Cardiac muscle cell (in vitro differentiated cells and primary cell): ENCODE measurements at regions not wholly inside any gene's neighbourhood (a gene's known extent, or its start where the extent isn't known, plus 50 kb on each side); places are given as distances from the start of the nearest gene placed in this dataset.

Source experiments
- DNase-seq, 2 donors: peaks; one replicate each; pipeline versions ENCODE4 v3.0.0 to v3.0.0-alpha.2; 2010 to 2017; ENCODE audit warnings: low read depth in 1 of 2, low spot score in 1 of 2
- H3K27ac ChIP-seq: fragments of 200-600 bp; sonication (generic); 2 replicates; pipeline ENCODE4 v1.5.1; 2016
- H3K27me3 ChIP-seq: fragments of 200-600 bp; sonication (generic); 2 replicates; pipeline ENCODE4 v1.6.0; 2016; ENCODE audit warnings: control low read depth
- H3K36me3 ChIP-seq: fragments of 200-600 bp; sonication (generic); 2 replicates; pipeline ENCODE4 v1.5.1; 2016; ENCODE audit warnings: control low read depth
- H3K4me1 ChIP-seq: fragments of 200-600 bp; sonication (generic); 2 replicates; pipeline ENCODE4 v1.8.1; 2017; ENCODE audit warnings: low read depth, mild to moderate bottlenecking, mixed run types
- H3K4me3 ChIP-seq: fragments of 200-600 bp; sonication (generic); 2 replicates; pipeline ENCODE4 v1.5.1; 2016; ENCODE audit warnings: mild to moderate bottlenecking
- H3K9me3 ChIP-seq: fragments of 200-600 bp; sonication (generic); 2 replicates; pipeline ENCODE4 v1.5.1; 2017; ENCODE audit warnings: low read depth, mild to moderate bottlenecking, control low read depth
- TF ChIP-seq, protein P1 (sequence below): IDR thresholded peaks from 2 replicates; pipeline ENCODE4 v1.5.1; 2012; ENCODE audit warnings: low read depth, mild to moderate bottlenecking, low read length

GRCh38 chr5:67814569-67815311 is 400.8 kb upstream of the PIK3R1 start:
- TF ChIP-seq, protein P1, sequence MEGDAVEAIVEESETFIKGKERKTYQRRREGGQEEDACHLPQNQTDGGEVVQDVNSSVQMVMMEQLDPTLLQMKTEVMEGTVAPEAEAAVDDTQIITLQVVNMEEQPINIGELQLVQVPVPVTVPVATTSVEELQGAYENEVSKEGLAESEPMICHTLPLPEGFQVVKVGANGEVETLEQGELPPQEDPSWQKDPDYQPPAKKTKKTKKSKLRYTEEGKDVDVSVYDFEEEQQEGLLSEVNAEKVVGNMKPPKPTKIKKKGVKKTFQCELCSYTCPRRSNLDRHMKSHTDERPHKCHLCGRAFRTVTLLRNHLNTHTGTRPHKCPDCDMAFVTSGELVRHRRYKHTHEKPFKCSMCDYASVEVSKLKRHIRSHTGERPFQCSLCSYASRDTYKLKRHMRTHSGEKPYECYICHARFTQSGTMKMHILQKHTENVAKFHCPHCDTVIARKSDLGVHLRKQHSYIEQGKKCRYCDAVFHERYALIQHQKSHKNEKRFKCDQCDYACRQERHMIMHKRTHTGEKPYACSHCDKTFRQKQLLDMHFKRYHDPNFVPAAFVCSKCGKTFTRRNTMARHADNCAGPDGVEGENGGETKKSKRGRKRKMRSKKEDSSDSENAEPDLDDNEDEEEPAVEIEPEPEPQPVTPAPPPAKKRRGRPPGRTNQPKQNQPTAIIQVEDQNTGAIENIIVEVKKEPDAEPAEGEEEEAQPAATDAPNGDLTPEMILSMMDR, result no peak
- no peak overlapping the region for H3K27ac ChIP-seq
- no peak overlapping the region for H3K4me3 ChIP-seq
- H3K9me3 ChIP-seq, result no peaks in the 10 kb centered on the region
- no peaks in the 10 kb centered on the region for H3K36me3 ChIP-seq
- H3K27me3 ChIP-seq, result no peaks in the 10 kb centered on the region
- no peak for DNase-seq
- H3K4me1 ChIP-seq, result no peaks in the 10 kb centered on the region

DNA sequence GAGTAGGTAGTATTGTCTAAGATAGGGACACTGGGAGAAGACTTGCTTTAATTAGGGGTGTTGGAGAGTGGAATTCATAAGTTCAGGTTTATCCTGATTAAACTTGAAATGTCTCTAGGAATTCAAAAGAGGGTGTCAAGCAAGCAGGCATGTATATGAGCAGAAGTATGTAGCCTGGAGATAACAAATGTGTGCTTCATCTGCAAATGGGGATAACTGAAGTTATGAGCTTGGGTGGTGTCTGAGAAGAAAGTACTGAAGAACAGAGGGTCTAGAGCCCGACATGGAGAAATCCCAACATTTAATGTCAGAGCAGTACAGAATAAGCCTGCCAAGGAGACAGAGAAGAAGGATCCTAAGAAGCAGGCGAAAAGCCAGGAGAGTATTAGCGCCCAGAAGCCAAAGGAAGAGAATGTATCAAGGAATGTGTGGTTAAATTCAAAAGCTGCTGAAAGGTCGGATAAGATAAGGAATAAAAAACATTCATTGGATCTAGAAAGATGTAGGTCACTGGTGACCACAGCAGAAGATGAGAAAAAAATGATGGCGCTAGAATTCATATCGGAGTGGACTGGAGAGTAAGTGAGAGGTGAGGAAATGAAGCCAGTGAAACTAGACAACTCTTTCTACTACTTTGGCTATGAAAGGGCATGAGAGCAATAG is 401.5 kb upstream of the PIK3R1 start:
- H3K27ac ChIP-seq, result no peak overlapping the region
- TF ChIP-seq, protein P1, result no peak
- DNase-seq, result peak in 1 of 2 donors; percentile 90
- H3K36me3 ChIP-seq, result no peaks in the 10 kb centered on the region
- no peaks in the 10 kb centered on the region for H3K9me3 ChIP-seq
- no peaks in the 10 kb centered on the region for H3K4me1 ChIP-seq
- H3K4me3 ChIP-seq, result no peak overlapping the region
- no peaks in the 10 kb centered on the region for H3K27me3 ChIP-seq

DNA sequence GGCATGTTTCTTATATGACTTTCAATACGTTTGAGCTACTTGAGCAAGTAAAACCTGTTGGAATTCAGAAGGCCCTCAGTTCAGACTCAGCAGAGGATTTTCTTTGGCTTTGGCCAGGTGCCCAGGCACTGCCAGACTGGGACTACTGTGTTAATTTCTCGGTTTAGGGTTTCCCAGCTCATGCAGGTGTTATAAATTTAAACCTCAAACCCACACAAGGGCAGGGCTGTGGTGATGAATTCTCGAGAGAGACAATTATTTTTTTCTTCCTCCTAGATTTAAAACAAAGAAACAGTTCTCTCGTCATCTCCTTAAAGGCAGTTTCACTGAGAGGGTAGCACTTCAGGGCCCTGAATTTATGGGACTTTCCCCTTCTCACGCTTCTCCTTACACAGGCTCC is 406.0 kb upstream of the PIK3R1 start:
- no peak for DNase-seq
- Histone ChIP-seq H3K9me3 (no peaks in the 10 kb centered on the region), H3K36me3 (no peaks in the 10 kb centered on the region), H3K27me3 (no peaks in the 10 kb centered on the region), H3K4me1 (no peaks in the 10 kb centered on the region), H3K27ac (no peak overlapping the region), H3K4me3 (no peak overlapping the region)
- TF ChIP-seq, protein P1, result no peak

GRCh38 chr5:67808340-67808739 is 407.2 kb upstream of the PIK3R1 start:
- DNase-seq, result no peak
- Histone ChIP-seq H3K27ac (no peak overlapping the region), H3K9me3 (no peaks in the 10 kb centered on the region), H3K27me3 (no peaks in the 10 kb centered on the region), H3K4me3 (no peak overlapping the region), H3K4me1 (no peaks in the 10 kb centered on the region), H3K36me3 (no peaks in the 10 kb centered on the region)
- TF ChIP-seq, protein P1, result no peak

DNA sequence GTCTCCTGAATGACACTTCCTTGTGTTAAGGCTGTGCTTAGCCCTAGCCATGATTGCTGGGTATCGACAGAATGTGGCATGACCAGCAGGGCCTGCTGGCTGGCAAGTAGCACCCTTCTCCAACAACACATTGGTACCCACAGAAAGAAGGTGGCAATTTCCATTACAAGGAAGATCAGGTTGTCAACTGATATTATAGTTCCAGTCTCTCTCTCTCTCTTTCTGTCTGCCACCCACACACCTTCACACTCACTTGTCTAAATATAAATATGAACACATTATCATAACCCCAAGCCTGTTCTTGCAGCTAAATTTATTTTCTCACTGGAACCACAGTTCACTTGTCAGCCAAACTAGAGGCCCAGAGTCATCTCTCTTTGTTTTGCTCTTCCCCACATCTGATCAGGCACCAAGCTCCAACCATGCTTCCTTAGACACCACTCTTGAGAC is 408.1 kb upstream of the PIK3R1 start:
- H3K4me3 ChIP-seq, result no peak overlapping the region
- TF ChIP-seq, protein P1, result no peak
- DNase-seq, result no peak
- H3K27me3 ChIP-seq, result no peaks in the 10 kb centered on the region
- no peaks in the 10 kb centered on the region for H3K9me3 ChIP-seq
- no peaks in the 10 kb centered on the region for H3K36me3 ChIP-seq
- no peak overlapping the region for H3K27ac ChIP-seq
- no peaks in the 10 kb centered on the region for H3K4me1 ChIP-seq
